H9 (cell line): ENCODE measurements at regions not wholly inside any gene's neighbourhood (a gene's known extent, or its start where the extent isn't known, plus 50 kb on each side); places are given as distances from the start of the nearest gene placed in this dataset.
A peak's percentile ranks its signal among the peaks of the same experiment; 100 is the strongest.

Experiments used
- DNase-seq: peaks from one replicate; pipeline ENCODE4 v3.0.0-alpha.2; 2017
- H2AFZ ChIP-seq: one replicate; pipeline ENCODE4 v1.6.1; 2013; ENCODE audit warnings: mild to moderate bottlenecking, low read length, control low read depth, moderate library complexity
- H2AK5ac ChIP-seq: 2 replicates; pipeline ENCODE4 v1.6.1; 2013; ENCODE audit warnings: low read length, control low read depth, mixed read lengths; ENCODE audit not compliant: insufficient read length
- H2BK120ac ChIP-seq: one replicate; pipeline ENCODE4 v1.6.1; 2013; ENCODE audit warnings: low read depth, mild to moderate bottlenecking, low read length, control low read depth, inconsistent platforms; ENCODE audit not compliant: poor library complexity, severe bottlenecking
- H2BK12ac ChIP-seq: 2 replicates; pipeline ENCODE4 v1.6.1; 2013; ENCODE audit warnings: low read length, control low read depth, mixed read lengths, low read depth; ENCODE audit not compliant: insufficient read length
- H2BK15ac ChIP-seq: 2 replicates; pipeline ENCODE4 v1.6.1; 2013; ENCODE audit warnings: low read depth, low read length, control low read depth
- H2BK20ac ChIP-seq: one replicate; pipeline ENCODE4 v1.6.1; 2013; ENCODE audit warnings: low read depth, mild to moderate bottlenecking, low read length, control low read depth, inconsistent platforms; ENCODE audit not compliant: poor library complexity, severe bottlenecking
- H2BK5ac ChIP-seq: 2 replicates; pipeline ENCODE4 v1.6.1; 2013; ENCODE audit warnings: low read length, control low read depth, mixed read lengths; ENCODE audit not compliant: insufficient read length
- H3K14ac ChIP-seq: 2 replicates; pipeline ENCODE4 v1.6.1; 2013; ENCODE audit warnings: low read length, control low read depth; ENCODE audit not compliant: insufficient read depth
- H3K18ac ChIP-seq: 2 replicates; pipeline ENCODE4 v1.6.1; 2013; ENCODE audit warnings: low read depth, mild to moderate bottlenecking, mixed read lengths, low read length, control low read depth; ENCODE audit not compliant: insufficient read length
- H3K23ac ChIP-seq: 2 replicates; pipeline ENCODE4 v1.6.1; 2013; ENCODE audit warnings: low read length, control low read depth, mixed read lengths, low read depth; ENCODE audit not compliant: insufficient read length
- H3K23me2 ChIP-seq: 2 replicates; pipeline ENCODE4 v1.6.1; 2013; ENCODE audit warnings: low read depth, mild to moderate bottlenecking, mixed read lengths, low read length, control low read depth; ENCODE audit not compliant: insufficient read length, poor library complexity, severe bottlenecking
- H3K27ac ChIP-seq: 2 replicates; pipeline ENCODE4 v1.5.1; 2013; ENCODE audit warnings: low read length, control low read depth, mixed read lengths, low read depth; ENCODE audit not compliant: insufficient read length
- H3K27me3 ChIP-seq: 2 replicates; pipeline ENCODE4 v1.6.1; 2013; ENCODE audit warnings: low read length, control low read depth, inconsistent platforms; ENCODE audit not compliant: insufficient read depth
- H3K4ac ChIP-seq: 2 replicates; pipeline ENCODE4 v1.6.1; 2013; ENCODE audit warnings: low read depth, mild to moderate bottlenecking, control low read depth, inconsistent platforms, low read length, moderate library complexity
- H3K4me1 ChIP-seq: 2 replicates; pipeline ENCODE4 v1.6.1; 2013; ENCODE audit warnings: low read length, control low read depth, inconsistent platforms; ENCODE audit not compliant: insufficient read depth
- H3K4me2 ChIP-seq: 2 replicates; pipeline ENCODE4 v1.6.1; 2013; ENCODE audit warnings: low read length, control low read depth, mixed read lengths; ENCODE audit not compliant: insufficient read length, insufficient read depth
- H3K56ac ChIP-seq: 2 replicates; pipeline ENCODE4 v1.6.1; 2013; ENCODE audit warnings: low read depth, mild to moderate bottlenecking, mixed read lengths, low read length, control low read depth; ENCODE audit not compliant: insufficient read length
- H3K79me1 ChIP-seq: 2 replicates; pipeline ENCODE4 v1.6.1; 2013; ENCODE audit warnings: low read depth, mild to moderate bottlenecking, moderate library complexity, low read length, control low read depth, inconsistent platforms; ENCODE audit not compliant: insufficient read depth, poor library complexity, severe bottlenecking
- H3K79me2 ChIP-seq: 2 replicates; pipeline ENCODE4 v1.6.1; 2013; ENCODE audit warnings: low read length, control low read depth, inconsistent platforms; ENCODE audit not compliant: insufficient read depth
- H3K9ac ChIP-seq: 2 replicates; pipeline ENCODE4 v1.6.1; 2013; ENCODE audit warnings: low read length, control low read depth, mixed read lengths; ENCODE audit not compliant: insufficient read length; ENCODE audit errors: extremely low read depth
- H3K9me3 ChIP-seq: one replicate; pipeline ENCODE4 v1.6.1; 2013; ENCODE audit warnings: low read depth, low read length, inconsistent platforms; ENCODE audit not compliant: control insufficient read depth
- H3T11ph ChIP-seq: one replicate; pipeline ENCODE4 v1.6.1; 2013; ENCODE audit warnings: mild to moderate bottlenecking, low read length, control low read depth, inconsistent platforms
- H4K20me1 ChIP-seq: one replicate; pipeline ENCODE4 v1.6.1; 2013; ENCODE audit not compliant: control insufficient read depth, insufficient read length, insufficient read depth
- H4K5ac ChIP-seq: 2 replicates; pipeline ENCODE4 v1.6.1; 2013; ENCODE audit warnings: low read depth, mild to moderate bottlenecking, mixed read lengths, low read length, control low read depth; ENCODE audit not compliant: insufficient read length
- H4K8ac ChIP-seq: replicated peaks from 2 replicates; pipeline ENCODE4 v1.6.1; 2013; ENCODE audit warnings: low read length, control low read depth, mixed read lengths, low read depth; ENCODE audit not compliant: insufficient read length
- H4K91ac ChIP-seq: 2 replicates; pipeline ENCODE4 v1.6.1; 2013; ENCODE audit warnings: low read depth, mild to moderate bottlenecking, moderate library complexity, mixed read lengths, low read length, control low read depth; ENCODE audit not compliant: insufficient read length
- H3K27ac Mint-ChIP-seq, 3 experiments: 2 replicates in 2 of 3; 3 replicates in 1 of 3; pipeline ENCODE4 v1.8.0; 2020 to 2021; ENCODE audit warnings: mixed read lengths in 3 of 3, mild to moderate bottlenecking in 1 of 3, moderate library complexity in 1 of 3
- H3K27me3 Mint-ChIP-seq: 2 replicates; pipeline ENCODE4 v1.8.0; 2021; ENCODE audit warnings: low read depth, mild to moderate bottlenecking, moderate library complexity, mixed read lengths
- H3K36me3 Mint-ChIP-seq, 3 experiments: 2 replicates in 2 of 3; 3 replicates in 1 of 3; pipeline ENCODE4 v1.8.0; 2020 to 2021; ENCODE audit warnings: low read depth in 3 of 3, mixed read lengths in 3 of 3; ENCODE audit not compliant: insufficient read depth in 1 of 3
- H3K4me1 Mint-ChIP-seq, 2 experiments: 2 replicates each; pipeline ENCODE4 v1.8.0; 2020; ENCODE audit warnings: mixed read lengths in 2 of 2
- H3K4me3 Mint-ChIP-seq, 2 experiments: 2 replicates in 1 of 2; 3 replicates in 1 of 2; pipeline ENCODE4 v1.8.0; 2020 to 2021; ENCODE audit warnings: mild to moderate bottlenecking in 2 of 2, mixed read lengths in 2 of 2, moderate library complexity in 1 of 2
- H3K9me3 Mint-ChIP-seq, 2 experiments: 2 replicates in 1 of 2; 3 replicates in 1 of 2; pipeline ENCODE4 v1.8.0; 2020; ENCODE audit warnings: mild to moderate bottlenecking in 2 of 2, mixed read lengths in 2 of 2, moderate library complexity in 1 of 2
- CTCF ChIP-seq: fragments of 200-600 bp; sonication (generic); conservative IDR thresholded peaks from 3 replicates; pipeline ENCODE4 v1.8.0; 2021; ENCODE audit warnings: antibody characterized with exemption, mild to moderate bottlenecking
- WGBS: extraction: QIAGEN DNeasy Blood & Tissue Kit; methylation state at CpG from one replicate; pipeline ENCODE4 v1.1.7; 2013; ENCODE audit warnings: missing lambda C conversion rate, low lambda C conversion rate, mixed read lengths; ENCODE audit not compliant: insufficient read length; ENCODE audit errors: extremely low coverage; 5-methylcytosine and 5-hydroxymethylcytosine counted together

GRCh38 chr22:48863965-48864528 lies 963.6 kb downstream of the BRD1 start:
- no CpG with 5 or more reads among the region's 7 CpGs for WGBS
- Histone ChIP-seq H2BK12ac (no peak overlapping the region), H3K27me3 (no peaks in the 10 kb centered on the region), H3K79me2 (no peaks in the 10 kb centered on the region), H2BK20ac (no peak overlapping the region), H3K23me2 (no peaks in the 10 kb centered on the region), H3K9ac (no peak overlapping the region), H2BK15ac (no peak overlapping the region; the same call in 1 of the 2 replicates), H3K27ac (no peak overlapping the region), H3K23ac (no peak overlapping the region), H3K9me3 (no peaks in the 10 kb centered on the region), H3K4ac (no peak overlapping the region), H3K18ac (no peak overlapping the region), H3K56ac (no peak overlapping the region), H2AK5ac (no peak overlapping the region), H3K4me2 (no peak overlapping the region), H3T11ph (no peak overlapping the region), H2AFZ (no peak overlapping the region), H2BK120ac (no peak overlapping the region), H4K91ac (no peak overlapping the region), H3K4me1 (no peaks in the 10 kb centered on the region), H4K8ac (no peak overlapping the region), H4K20me1 (no peaks in the 10 kb centered on the region), H2BK5ac (no peak overlapping the region), H3K79me1 (no peaks in the 10 kb centered on the region), H3K14ac (no peak overlapping the region), H4K5ac (no peak overlapping the region)
- Mint-ChIP-seq H3K4me1 (peaks cover 2 to 4% of the 10 kb centered on the region in 2 experiments; a peak in 1 of 4 replicates), H3K27me3 (peaks cover 37% of the 10 kb centered on the region), H3K27ac (peak overlapping the region in 1 of 3 experiments; percentile 67; a peak in 2 of 7 replicates), H3K9me3 (no peaks in the 10 kb centered on the region; a peak in 1 of 5 replicates), H3K36me3 (no peaks in the 10 kb centered on the region), H3K4me3 (no peak overlapping the region)
- no peak for TF ChIP-seq CTCF
- DNase-seq = no peak
